CD4-positive, alpha-beta T cell treated with Interleukin-15 for 1 hour (primary cell): ENCODE measurements at regions not wholly inside any gene's neighbourhood (a gene's known extent, or its start where the extent isn't known, plus 50 kb on each side); places are given as distances from the start of the nearest gene placed in this dataset.
A peak's percentile ranks its signal among the peaks of the same experiment; 100 is the strongest.
"Not testable (repeated sequence)": the region's sequence is repeated elsewhere in the genome, so short reads cannot be mapped to it uniquely, and the experiment has no call there.

ENCODE experiments used
- DNase-seq: peaks from one replicate; pipeline ENCODE4 v3.0.0-alpha.2; 2020

DNA sequence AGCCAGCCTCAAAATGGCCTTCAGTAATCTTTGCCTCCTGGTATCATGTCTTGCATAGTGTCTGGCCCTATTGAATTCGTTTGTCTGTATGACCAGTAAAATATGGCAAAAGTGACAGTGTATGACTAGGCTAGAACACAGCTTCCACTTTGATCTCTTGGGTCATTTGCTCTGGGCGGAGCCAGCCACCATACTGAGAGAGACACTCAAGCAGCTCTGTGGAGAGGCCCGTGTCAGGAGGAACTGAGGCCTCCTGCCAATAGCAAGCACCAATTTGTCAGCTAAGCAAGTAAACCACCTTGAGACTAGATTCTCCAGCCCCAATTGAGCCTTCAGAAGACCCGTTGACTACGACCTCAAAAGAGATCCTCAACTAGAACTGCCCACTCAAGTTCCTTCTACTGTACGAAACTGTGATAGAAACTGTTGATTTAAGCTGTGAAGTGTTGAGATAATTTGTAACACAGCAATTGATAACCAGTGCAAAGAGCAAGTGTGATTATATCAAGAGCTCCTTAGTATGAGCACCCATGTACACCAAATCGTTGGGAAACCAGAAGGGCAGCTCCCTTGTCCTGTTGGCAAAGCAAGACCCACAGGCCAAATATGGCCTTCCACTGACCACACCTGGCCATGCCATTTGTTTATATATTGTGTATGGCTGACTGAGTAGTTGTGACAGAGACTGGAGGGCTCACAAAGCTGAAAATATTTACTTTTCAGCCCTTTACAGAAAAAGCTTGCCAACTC lies 52.7 kb upstream of the SERBP1 start:
- DNase-seq = no peak

DNA sequence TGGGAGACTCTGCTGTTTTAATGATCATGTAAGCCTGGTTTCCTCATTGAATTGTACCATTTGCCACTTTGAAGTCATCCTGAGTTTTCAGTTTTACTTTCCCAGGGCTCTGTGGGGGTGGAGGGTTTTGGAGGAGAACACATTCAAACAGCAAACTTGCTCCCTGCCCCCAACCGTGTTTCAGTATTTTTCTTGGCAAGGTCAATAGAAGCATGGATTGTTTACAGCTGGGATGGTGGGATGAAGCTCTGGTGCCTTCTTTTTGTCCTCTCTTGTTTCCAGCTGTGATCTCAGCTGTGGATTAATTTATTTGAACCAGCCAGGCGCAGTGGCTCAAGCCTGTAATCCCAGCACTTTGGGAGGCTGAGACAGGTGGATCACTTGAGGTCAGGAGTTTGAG lies 54.3 kb upstream of the SERBP1 start:
- DNase-seq = no peak

DNA sequence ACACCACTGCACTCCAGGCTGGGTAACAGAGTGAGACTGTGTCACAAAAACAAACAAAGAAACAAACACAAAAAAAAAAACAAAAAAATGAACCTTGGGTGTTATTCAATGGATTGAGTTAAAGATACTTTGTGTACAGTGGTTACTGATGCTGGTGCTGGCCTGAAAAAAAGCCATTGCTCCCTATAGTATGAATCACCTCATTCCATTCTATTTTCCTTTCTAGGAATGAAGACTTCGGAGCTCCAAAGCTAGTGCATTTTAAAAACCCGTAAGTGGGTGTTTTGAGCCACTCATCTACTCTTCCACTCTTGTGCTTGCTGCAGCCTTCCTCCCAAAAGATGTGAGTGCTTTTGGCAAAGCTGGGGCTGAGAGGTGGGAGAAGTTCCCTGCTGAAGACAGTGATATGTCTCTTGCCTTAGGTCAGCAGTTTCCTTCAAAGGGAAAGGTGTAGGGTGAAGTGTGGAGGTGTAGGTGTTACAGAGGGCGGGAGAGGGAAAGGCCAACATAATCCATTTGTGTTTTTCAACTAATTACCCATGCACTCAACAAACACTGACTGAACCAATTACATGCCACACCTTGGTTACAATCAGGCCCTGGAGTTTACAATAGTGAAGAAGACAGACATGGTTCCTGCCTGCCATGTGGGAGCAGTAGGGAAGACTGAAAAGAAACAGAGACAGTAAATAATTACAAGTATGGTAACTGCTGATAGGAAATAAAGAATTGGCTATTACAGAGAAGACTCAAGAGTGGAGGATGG lies 55.0 kb upstream of the SERBP1 start:
- no peak for DNase-seq

DNA sequence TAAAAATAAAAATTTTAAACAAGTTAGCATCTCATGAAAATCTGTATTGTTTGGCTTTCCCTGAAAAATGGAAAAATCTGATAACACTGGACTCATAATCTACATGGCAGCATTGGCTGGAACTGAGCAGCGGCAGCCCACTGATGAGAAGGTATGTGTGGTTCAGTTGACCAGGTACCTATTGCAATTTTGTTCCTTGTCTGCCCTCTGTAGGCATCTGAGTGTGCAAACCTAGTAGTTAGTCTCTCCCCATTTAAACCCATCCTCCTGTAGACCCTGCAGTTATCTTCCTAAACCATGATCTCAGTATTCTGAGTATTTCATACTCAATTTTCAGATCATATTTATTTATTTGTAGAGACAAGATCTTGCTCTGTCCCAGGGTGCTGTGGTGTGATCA lies 59.4 kb upstream of the SERBP1 start:
- DNase-seq = no peak

DNA sequence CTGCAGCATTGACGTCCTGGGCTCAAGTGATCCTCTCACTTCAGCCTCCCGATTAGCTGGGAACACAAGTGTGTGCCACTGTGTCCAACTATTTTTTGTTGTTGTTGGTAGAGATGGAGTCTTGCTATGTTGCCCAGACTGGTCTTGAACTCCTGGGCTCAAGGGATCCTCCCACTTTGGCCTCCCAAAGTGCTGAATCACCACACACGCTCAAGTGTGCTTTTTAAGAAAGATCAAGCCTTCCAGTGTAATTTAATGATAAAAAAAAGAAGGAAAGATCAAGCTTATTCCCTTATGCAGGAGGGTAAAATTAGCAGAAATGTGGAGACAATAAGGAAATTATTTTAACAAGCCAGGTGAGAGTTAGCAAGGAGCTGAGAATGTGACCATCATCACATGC lies 61.1 kb upstream of the SERBP1 start:
- no peak for DNase-seq

DNA sequence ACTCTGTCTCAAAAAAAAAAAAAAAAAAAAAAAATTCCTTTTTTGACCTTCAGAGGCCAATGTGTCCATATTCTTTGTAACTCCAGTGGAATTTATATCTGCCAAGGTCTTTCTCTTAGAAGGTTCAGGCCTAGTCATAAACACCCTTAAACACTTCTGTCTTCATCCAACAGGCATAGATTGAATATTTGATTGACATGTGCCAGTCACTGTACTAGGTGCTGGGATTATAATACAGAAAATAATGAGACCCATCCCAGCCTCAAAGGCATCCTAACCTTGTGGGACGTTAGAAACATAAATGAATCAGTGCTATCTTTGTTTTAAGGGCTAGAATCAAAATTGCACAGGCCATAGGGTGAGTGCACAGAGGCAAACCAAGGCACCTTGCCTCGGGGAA lies 62.9 kb upstream of the SERBP1 start:
- DNase-seq = no peak

DNA sequence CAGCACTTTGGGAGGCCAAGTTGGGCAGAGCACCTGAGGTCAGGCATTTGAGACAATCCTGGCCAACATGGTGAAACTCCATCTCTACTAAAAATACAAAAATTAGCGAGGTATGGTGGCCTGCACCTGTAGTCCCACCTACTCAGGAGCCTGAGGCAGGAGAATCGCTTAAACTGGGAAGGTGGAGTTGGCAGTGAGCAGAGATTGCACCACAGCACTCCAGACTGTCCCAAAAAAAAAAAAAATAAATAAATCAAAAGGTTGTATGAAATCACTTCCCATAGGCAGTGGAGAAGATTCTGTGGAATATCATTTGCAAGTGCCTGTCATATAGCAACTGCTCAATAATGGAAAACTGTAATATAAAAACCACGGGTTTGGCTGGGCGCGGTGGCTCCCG lies 65.1 kb upstream of the SERBP1 start:
- no peak for DNase-seq

DNA sequence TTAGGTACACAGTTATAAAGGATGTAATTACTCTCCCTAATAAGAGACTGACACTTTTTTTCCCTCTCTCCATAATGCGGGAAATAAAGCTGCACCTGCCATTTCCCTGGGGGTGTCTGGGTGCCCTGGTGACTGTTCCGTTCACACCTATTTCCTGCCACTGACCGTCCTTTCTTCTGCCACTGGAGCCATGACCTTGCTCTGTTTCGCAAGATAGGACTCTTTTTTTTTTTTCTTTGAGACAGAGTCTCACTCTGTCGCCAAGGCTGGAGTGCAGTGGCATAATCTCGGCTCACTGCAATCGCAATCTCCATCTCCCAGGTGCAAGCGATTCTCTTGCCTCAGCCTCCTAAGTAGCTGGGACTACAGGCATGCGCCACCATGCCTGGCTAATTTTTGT lies 66.1 kb upstream of the SERBP1 start:
- DNase-seq = no peak

DNA sequence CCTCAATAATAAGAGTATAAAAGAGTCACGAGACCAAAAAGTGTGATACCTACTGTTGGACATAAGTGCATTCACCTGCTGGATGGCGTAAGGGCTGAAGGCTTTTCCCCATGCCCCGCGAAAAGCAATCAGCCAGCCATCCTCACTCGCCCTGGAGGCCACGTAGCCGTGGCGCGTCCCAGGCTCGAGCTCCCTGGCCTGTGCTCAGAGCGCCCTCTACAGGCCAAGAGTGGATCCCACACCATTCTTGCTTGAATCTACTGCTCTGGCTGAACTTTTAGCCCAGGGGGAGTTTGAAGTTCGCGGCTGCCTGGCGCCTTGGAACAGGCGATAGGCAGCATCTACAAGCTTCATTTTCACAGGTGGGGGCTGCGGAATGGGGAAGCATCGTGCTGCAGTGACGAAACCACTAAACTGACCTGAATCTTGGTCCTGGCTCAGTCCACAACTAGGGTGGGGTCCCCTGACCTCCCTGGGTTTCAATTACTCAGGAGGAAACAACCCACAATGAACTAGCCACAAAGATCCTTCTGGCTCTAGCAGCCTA lies 70.3 kb upstream of the SERBP1 start:
- peak; percentile 77 for DNase-seq

DNA sequence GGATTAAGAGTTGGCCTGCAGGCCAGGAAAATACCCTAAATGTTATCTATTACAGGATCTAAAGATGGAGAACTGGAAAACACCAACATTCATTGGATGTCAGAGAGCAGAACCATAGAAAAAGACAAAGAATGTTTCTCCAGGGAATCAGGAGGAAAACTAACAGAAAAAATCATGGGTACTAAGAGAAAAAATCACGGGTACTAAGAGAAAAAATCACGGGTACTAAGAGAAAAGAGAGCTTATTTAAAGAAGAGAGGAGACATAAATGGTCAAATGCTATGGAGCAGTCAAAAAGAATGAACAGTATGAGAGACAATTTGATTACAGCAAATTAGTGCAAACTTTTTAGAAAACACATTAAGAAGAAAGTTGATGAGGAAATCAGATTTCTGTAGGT lies 73.8 kb upstream of the SERBP1 start:
- no peak for DNase-seq

DNA sequence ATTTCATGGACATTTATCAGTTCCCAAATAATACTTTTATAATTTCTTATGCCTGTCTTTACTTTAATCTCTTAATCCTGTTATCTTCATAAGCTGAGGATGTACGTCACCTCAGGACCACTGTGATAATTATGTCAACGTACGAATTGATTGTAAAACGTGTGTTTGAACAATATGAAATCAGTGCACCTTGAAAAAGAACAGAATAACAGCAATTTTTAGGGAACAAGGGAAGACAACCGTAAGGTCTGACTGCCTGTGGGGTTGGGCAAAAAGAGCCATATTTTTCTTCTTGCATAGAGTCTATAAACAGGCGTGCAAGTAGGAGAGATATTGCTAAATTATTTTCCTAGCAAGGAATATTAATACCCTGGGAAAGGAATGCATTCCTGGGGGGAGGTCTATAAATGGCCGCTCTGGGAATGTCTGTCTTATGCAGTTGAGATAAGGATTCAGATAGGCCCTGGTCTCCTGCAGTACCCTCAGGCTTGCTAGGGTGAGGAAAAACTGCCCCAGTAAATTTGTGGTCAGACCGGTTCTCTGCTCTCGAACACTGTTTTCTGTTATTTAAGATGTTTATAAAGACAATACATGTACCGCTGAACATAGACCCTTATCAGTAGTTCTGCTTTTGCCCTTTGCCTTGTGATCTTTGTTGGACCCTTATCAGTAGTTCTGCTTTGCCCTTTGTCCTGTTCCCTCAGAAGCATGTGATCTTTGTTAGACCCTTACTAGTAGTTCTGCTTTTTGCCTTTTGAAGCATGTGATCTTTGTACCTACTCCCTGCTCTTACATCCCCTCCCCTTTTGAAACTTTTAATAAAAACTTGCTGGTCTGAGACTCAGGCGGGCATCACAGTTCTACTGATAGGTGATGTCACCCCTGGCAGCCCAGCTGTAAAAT lies 83.4 kb upstream of the SERBP1 start:
- not testable (repeated sequence) for DNase-seq

DNA sequence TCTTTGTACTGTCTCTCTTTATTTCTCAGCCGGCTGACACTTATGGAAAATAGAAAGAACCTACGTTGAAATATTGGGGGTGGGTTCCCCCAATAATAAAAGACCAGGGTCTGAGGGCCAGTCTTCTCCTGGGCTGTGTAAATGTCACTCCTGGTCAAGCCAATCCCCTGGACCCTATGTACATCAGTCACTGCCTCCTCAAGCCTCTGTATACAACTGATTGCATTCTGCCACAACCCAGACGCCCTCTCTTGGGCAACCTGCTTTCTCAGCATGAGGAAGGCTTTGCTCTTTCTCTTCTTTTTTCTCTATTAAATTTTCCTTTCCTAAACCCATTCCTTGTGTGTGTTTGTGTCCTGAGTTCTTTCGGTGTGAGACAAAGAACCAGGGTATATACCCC lies 84.1 kb upstream of the SERBP1 start:
- no peak for DNase-seq

DNA sequence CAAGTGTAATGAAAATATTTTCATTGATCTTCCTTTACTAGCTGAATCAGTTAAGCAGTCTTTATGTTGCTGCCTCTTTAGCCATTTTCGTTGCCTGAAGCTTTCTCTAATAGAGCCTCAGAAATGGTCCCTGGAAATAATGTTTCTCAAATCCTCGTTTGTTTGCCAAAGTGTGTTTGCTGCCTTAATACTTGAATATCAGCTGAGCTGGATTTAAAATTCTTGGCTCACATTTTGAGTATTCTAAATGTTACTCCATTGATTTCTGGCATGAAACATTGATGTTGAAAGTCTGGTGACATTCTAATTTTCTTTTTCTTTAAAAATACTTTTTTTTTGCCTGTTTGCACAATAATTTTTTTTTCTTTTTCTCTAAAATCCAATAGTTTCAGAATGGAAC lies 84.6 kb upstream of the SERBP1 start:
- no peak for DNase-seq

DNA sequence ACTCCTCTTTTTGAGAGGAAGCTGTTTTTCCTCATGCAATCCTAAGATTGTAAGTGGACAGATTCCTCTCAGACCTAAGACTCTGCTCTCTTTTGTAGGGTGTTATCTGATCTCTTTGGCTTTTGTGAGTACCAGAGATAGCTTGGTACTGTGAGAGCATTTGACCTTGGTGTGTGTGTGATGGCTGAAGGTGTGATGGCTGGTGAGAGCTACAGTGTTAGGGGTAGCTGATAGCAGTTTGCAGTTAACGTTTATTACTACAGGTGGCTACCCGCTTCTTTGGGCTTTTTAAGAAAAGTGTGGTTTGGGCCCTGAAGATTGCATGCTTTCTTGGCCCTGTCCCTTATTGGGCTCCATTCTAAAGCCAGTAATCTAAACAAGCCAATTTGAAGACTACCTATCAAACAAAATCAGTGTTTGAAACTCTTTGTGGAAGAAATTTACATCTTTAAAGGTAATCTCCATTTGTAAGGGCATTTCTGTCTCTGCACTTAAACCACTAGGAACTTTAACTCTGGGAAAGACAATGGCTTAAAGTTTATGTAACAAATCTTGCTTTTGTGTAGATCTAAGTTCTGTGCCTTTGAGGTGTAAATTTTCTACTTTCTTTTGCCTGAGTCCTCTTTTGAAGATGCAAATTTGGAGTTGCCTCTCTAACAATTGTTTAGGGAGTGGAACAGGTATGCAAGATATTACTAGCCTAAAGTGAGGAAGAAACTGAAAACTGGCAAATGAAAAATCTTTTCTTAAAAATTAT lies 85.3 kb upstream of the SERBP1 start:
- DNase-seq = no peak

DNA sequence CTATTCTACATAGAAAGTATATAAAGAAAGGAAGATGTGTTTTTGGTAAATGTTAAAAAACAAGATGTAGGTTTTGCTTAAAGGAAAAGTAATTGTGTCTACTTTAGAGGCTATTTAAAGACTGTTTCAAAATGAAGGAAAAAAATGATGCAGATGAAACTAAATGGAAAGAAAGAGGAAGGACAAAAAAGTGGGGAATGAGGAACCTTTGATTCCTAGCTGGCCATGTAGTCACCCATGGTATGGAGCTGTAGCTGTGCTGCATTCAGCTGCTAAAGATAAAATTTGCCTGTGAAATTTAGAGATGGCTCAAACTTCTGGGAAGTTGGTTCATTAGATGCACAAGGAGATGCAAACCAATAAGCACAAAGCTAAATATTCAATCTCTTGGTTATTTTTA lies 86.8 kb upstream of the SERBP1 start:
- DNase-seq = no peak

DNA sequence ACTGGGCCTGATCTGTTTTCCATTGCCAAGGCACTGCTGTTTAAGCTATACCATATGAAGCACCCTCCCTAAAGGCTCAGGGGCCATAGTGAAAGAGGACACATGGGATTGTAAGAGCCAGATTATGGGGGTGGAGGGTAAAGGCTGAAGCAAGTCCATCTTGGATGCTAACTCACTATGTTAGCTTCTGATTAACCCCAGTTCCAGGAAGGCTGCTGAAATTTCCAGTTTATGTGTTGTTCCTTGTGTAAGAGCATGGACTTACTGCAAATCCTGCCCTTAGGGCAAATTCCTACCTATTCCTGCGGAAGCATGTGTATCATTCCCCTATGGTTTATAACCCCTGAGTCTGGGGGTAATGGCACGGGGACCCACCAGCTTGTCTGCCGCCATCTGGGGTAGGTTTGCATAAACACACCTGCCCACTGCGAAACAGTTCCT lies 91.8 kb upstream of the SERBP1 start:
- DNase-seq = no peak

DNA sequence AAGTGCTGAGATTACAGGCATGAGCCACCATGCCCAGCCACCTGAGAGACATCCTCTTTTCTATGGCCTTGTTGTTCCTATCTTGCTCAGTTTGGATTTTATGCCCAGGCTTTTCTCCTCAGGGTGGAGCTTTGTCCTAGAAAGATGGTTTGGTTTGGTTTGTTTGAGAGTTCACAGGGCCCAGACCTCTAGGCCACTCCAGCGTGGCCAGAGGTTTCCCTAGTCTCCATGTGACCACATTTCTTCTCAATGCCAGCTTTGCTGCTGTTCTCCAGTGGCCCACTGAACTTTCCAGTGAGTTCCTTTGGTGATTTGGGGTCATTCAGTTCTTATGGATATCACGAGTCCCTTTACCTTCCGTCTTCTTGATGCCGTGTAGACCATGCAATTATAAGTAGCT lies 92.6 kb upstream of the SERBP1 start:
- DNase-seq = no peak

DNA sequence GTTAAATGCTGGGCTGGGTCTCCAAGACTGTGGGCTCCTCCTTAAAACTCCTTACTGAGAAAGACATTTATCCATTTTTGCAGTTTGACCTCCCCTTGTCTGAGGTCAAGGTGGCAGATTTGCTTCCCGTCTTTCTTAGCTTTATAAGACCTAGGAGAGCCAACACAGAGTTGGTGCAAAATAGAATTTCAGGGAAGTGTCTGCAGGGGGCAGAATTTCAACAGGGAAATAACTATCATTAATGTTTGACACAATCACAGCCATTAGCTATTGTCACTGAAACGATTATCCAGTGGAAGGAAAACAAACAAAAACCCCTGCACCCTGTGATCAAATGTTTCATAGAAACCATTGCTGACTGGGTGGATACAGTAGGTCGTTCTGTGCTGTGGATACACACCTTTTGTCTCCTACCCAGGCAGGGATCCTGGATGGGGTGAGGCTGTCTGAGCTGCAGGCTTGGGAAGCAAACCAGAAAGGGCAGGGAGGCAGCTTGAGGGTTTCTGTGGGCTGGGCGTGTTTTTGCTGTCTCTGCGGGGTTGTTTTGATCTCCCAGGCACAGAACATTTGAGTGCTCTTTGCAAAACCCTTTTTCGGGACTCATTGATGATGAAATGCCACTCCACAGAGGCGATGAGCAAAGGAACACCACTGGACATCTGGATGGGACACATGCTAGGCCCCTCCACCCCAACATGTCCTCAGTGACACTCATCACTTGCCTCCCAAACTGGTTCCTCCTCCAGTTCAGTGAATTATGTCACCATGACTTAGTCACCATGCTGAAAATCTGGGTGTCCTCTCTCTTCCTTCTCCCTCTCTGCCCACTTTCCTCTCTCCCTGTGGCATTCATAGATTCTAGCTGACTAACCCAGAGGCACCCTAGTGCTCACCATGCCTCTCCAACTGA lies 94.2 kb upstream of the SERBP1 start:
- DNase-seq = no peak

DNA sequence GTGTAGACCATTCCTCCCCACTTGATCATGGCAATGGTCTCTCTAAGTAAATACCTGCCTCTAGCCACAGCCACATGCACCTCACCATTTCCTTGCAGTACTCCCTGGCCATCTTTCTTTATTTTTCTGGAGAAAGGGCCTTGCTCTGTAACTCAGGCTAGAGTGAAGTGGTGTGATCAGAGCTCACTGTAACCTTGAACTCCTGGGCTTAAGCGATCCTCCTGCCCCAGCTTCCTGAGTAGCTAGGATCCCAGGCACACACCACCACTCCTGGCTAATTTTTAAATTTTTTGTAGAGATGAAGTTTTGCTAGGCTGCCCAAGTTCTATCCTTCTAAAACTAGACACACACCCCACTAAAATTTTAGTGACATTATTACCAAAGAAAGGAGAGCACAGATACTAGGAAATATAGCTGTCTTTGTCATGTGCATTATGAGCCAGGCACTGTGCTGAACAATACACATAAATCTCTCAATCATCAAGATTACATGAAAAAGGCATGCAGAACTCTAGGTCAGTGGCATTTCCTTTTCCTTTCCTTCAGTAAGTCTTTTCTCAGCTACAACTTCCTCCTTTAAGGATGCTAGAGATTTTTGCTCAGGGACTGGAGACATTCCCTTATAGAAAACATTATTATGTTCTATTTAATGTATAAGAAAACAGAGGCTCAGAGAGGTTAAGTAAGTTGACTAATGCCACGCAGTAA lies 95.0 kb upstream of the SERBP1 start:
- DNase-seq = no peak

DNA sequence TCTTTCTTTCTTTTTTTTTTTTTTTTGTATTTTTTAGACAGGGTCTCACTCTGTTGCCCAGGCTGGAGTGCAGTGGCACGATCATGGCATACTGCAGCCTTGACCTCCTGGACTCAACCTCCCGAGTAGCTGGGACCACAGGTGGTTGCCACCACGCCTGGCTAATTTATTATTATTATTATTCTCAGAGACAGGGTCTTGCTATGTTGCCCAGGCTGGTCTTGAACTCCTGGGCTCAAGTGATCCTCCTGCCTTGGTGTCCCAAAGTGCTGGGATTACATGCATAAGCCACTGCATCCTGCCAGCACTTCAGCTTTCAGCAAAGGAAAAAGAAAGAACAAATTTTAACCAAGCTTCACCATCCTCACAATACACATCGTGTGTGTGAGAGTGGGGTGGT lies 97.9 kb upstream of the SERBP1 start:
- DNase-seq = no peak

DNA sequence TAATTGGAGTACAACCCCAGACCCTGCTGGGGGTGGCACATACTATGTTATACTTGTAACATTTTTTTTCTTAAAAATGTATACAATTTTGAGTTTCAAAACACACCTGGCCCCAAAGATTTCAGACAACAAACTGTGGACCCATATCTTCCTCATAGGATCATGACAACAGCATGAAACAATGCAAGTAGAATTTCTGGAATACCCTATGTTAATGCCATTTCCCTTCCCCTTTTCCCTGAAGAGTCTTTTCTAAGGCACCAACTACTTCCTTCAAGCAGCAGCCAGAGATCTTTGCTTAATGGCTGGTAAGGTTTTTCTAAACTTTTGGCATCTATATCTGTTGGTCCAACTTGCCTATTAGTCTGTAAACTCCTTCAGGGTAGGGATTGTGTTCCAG lies 99.9 kb upstream of the SERBP1 start:
- DNase-seq = no peak
